SK-N-SH (cell line): ENCODE measurements at regions not wholly inside any gene's neighbourhood (a gene's known extent, or its start where the extent isn't known, plus 50 kb on each side); places are given as distances from the start of the nearest gene placed in this dataset.

ENCODE experiments used
- CTCF ChIA-PET: fragments of 300-600, 350-600 bp; formaldehyde crosslinking; extraction: SDS; loops from one replicate; lab custom pipeline; 2021; lab: Yijun Ruan, JAX
- POLR2A ChIA-PET: fragments of 350-600 bp; sonication (Branson Sonifier 250); formaldehyde crosslinking; extraction: SDS; loops from one replicate; lab custom pipeline; 2020; ENCODE audit warnings: antibody characterized with exemption, inconsistent platforms; lab: Yijun Ruan, JAX
- DNase-seq: peaks from one replicate; pipeline ENCODE4 v3.0.0; 2012
- H2AFZ ChIP-seq: fragments of 200-600 bp; sonication (generic); 2 replicates; pipeline ENCODE4 v1.8.1; 2016; ENCODE audit warnings: antibody characterized with exemption, mild to moderate bottlenecking, low read depth
- H3F3A ChIP-seq: fragments of 200-600 bp; sonication (generic); replicated peaks from 2 replicates; pipeline ENCODE3; 2016; ENCODE audit warnings: antibody characterized with exemption, mild to moderate bottlenecking; ENCODE audit not compliant: insufficient read depth
- H3K27ac ChIP-seq, 2 experiments: fragments of 200-500 bp in 1 of 2; fragments of 200-600 bp in 1 of 2; sonication (Bioruptor generic) in 1 of 2; sonication (generic), shearing (Covaris generic) in 1 of 2; 2 replicates each; pipeline versions ENCODE4 v1.5.1 to v1.6.1; 2014 to 2016; ENCODE audit warnings: low read depth in 2 of 2, inconsistent platforms in 1 of 2, low read length in 1 of 2, mild to moderate bottlenecking in 1 of 2, mixed read lengths in 1 of 2
- H3K27me3 ChIP-seq: fragments of 200-600 bp; sonication (generic), shearing (Covaris generic); 2 replicates; pipeline ENCODE4 v1.6.1; 2016; ENCODE audit warnings: mixed run types; ENCODE audit not compliant: insufficient read depth
- H3K36me3 ChIP-seq, 2 experiments: fragments of 200-500 bp in 1 of 2; fragments of 200-600 bp in 1 of 2; sonication (Bioruptor generic) in 1 of 2; sonication (generic) in 1 of 2; replicated peaks in 1 of 2; 2 replicates each; pipeline versions ENCODE3 to v1.5.1; 2014 to 2016; ENCODE audit warnings: low read length in 1 of 2, mild to moderate bottlenecking in 1 of 2; ENCODE audit not compliant: insufficient read depth in 2 of 2, control insufficient read depth in 1 of 2
- H3K4me1 ChIP-seq, 2 experiments: fragments of 200-500 bp in 1 of 2; fragments of 200-600 bp in 1 of 2; sonication (Bioruptor generic) in 1 of 2; sonication (generic), shearing (Covaris generic) in 1 of 2; 2 replicates each; pipeline versions ENCODE4 v1.5.1 to v1.6.1; 2014 to 2016; ENCODE audit warnings: low read depth in 1 of 2, low read length in 1 of 2, mixed run types in 1 of 2; ENCODE audit not compliant: insufficient read depth in 2 of 2, control insufficient read depth in 1 of 2
- H3K4me2 ChIP-seq: fragments of 200-600 bp; sonication (generic), shearing (Covaris generic); 2 replicates; pipeline ENCODE4 v1.6.1; 2017; ENCODE audit warnings: mixed run types
- H3K4me3 ChIP-seq, 2 experiments: fragments of 200-500 bp in 1 of 2; fragments of 200-600 bp in 1 of 2; sonication (Bioruptor generic) in 1 of 2; sonication (generic), shearing (Covaris generic) in 1 of 2; 2 replicates each; pipeline versions ENCODE4 v1.5.1 to v1.8.1; 2014 to 2016; ENCODE audit warnings: low read depth in 2 of 2, inconsistent platforms in 1 of 2, low read length in 1 of 2, mild to moderate bottlenecking in 1 of 2, mixed read lengths in 1 of 2, moderate library complexity in 1 of 2
- H3K79me2 ChIP-seq: fragments of 200-600 bp; sonication (generic); 2 replicates; pipeline ENCODE4 v1.8.1; 2017; ENCODE audit warnings: mild to moderate bottlenecking; ENCODE audit not compliant: insufficient read depth
- H3K9ac ChIP-seq: fragments of 200-600 bp; sonication (generic); 2 replicates; pipeline ENCODE4 v1.6.1; 2017; ENCODE audit warnings: mixed run types
- H3K9me2 ChIP-seq: fragments of 200-600 bp; sonication (generic); 2 replicates; pipeline ENCODE4 v1.6.1; 2017; ENCODE audit warnings: mixed run types
- H3K9me3 ChIP-seq: fragments of 200-600 bp; sonication (generic); 2 replicates; pipeline ENCODE4 v1.6.1; 2017; ENCODE audit warnings: mixed run types, mild to moderate bottlenecking, moderate library complexity
- H4K20me1 ChIP-seq: fragments of 200-600 bp; sonication (generic); 2 replicates; pipeline ENCODE4 v1.6.1; 2017; ENCODE audit warnings: mild to moderate bottlenecking, mixed run types; ENCODE audit not compliant: insufficient read depth
- CHD2 ChIP-seq: fragments of 150-350 bp; IDR thresholded peaks from 2 replicates; pipeline ENCODE4 v1.6.1; 2018; ENCODE audit warnings: low read length; ENCODE audit not compliant: partially characterized antibody
- FOSL2 ChIP-seq: IDR thresholded peaks from 2 replicates; pipeline ENCODE4 v1.4.0; 2012; ENCODE audit warnings: low read depth, mild to moderate bottlenecking, moderate library complexity, borderline replicate concordance
- FOXM1 ChIP-seq: IDR thresholded peaks from 2 replicates; pipeline ENCODE4 v1.4.0; 2012; ENCODE audit warnings: low read depth, mild to moderate bottlenecking
- JUND ChIP-seq: IDR thresholded peaks from 2 replicates; pipeline ENCODE4 v1.4.0; 2012
- MEF2A ChIP-seq: IDR thresholded peaks from 2 replicates; pipeline ENCODE4 v1.4.0; 2012; ENCODE audit warnings: low read depth, borderline replicate concordance
- MXI1 ChIP-seq: IDR thresholded peaks from 2 replicates; pipeline ENCODE4 v1.6.1; 2012; ENCODE audit warnings: mild to moderate bottlenecking, low read depth, low read length, improper control_type of control experiment
- NRF1 ChIP-seq: IDR thresholded peaks from 2 replicates; pipeline ENCODE4 v1.6.1; 2012; ENCODE audit warnings: low read depth, mild to moderate bottlenecking, low read length
- PBX3 ChIP-seq: IDR thresholded peaks from 2 replicates; pipeline ENCODE4; 2012
- POLR2AphosphoS5 ChIP-seq: IDR thresholded peaks from 2 replicates; pipeline ENCODE4 v1.6.1; 2012; ENCODE audit warnings: low read depth, low read length
- RAD21 ChIP-seq: IDR thresholded peaks from 2 replicates; pipeline ENCODE4 v1.6.1; 2012; ENCODE audit warnings: mild to moderate bottlenecking, low read length
- RCOR1 ChIP-seq: fragments of 150-350 bp; IDR thresholded peaks from 2 replicates; pipeline ENCODE4 v1.6.1; 2017; ENCODE audit warnings: antibody characterized with exemption, low read length
- SIN3A ChIP-seq: IDR thresholded peaks from 2 replicates; pipeline ENCODE4 v1.6.1; 2012; ENCODE audit warnings: low read depth, mild to moderate bottlenecking, low read length, moderate library complexity, borderline replicate concordance
- TCF12 ChIP-seq: IDR thresholded peaks from 2 replicates; pipeline ENCODE4 v1.4.0; 2012
- TEAD4 ChIP-seq: IDR thresholded peaks from 2 replicates; pipeline ENCODE4 v1.4.0; 2012; ENCODE audit warnings: mild to moderate bottlenecking, borderline replicate concordance; ENCODE audit not compliant: insufficient read depth
- USF1 ChIP-seq: IDR thresholded peaks from 2 replicates; pipeline ENCODE4 v1.4.0; 2012; ENCODE audit warnings: low read depth, borderline replicate concordance
- WGBS: methylation state at CpG from one replicate; pipeline ENCODE4 v1.1.6; 2017; ENCODE audit warnings: low lambda C conversion rate; 5-methylcytosine and 5-hydroxymethylcytosine counted together
- TF ChIP-seq, protein P1 (sequence below): fragments of 200-600 bp; sonication (generic); IDR thresholded peaks from 2 replicates; pipeline ENCODE4 v1.6.1; 2017; ENCODE audit warnings: antibody characterized with exemption, mild to moderate bottlenecking, moderate library complexity
- TF ChIP-seq, protein P2 (sequence below): fragments of 150-350 bp; IDR thresholded peaks from 2 replicates; pipeline ENCODE4 v1.6.1; 2017; ENCODE audit warnings: antibody characterized with exemption, low read length, low read depth, borderline replicate concordance
- TF ChIP-seq, protein P3 (sequence below): fragments of 150-350 bp; IDR thresholded peaks from 2 replicates; pipeline ENCODE4 v1.6.1; 2016; ENCODE audit warnings: mild to moderate bottlenecking, low read depth, low read length
- TF ChIP-seq, protein P4 (sequence below): IDR thresholded peaks from 2 replicates; pipeline ENCODE4 v1.4.0; 2012; ENCODE audit warnings: low read depth

DNA sequence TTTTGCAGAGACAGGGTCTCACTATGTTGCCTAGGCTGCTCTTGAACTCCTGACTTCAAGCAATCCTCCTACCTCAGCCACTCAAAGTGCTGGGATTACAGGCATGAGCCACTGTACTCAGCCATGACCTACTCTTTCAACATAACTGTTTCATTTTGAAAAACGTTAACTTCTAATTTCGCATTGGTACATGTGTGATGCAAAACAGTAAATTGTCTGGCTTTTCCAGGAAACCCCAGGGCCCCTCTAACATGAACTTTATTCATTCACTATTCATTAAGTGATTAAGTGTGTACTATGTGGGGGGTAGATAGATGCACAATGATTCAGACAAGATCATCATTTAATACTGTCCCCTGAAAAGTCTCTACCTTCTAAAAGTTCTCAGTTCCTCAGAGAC lies 364.9 kb downstream of the SS18 start:
- Histone ChIP-seq H3F3A (no peaks in the 10 kb centered on the region), H3K36me3 (no peaks in the 10 kb centered on the region), H3K4me3 (no peak overlapping the region), H3K27me3 (no peaks in the 10 kb centered on the region), H3K79me2 (no peaks in the 10 kb centered on the region), H3K9me2 (no peaks in the 10 kb centered on the region), H2AFZ (no peak overlapping the region), H3K9me3 (no peaks in the 10 kb centered on the region), H3K27ac (no peak overlapping the region), H3K4me1 (peaks cover 0 to 7% of the 10 kb centered on the region in 2 experiments; a peak in 1 of 4 replicates), H3K4me2 (no peak overlapping the region), H3K9ac (no peak overlapping the region), H4K20me1 (no peaks in the 10 kb centered on the region)
- DNase-seq, result no peak
- WGBS, result 68% methylated on average over 2 of the region's 2 CpGs
- TF ChIP-seq CHD2 (no peak), FOSL2 (no peak), POLR2AphosphoS5 (no peak), MEF2A (no peak), PBX3 (no peak), MXI1 (no peak), RAD21 (no peak), USF1 (no peak), NRF1 (no peak), TCF12 (no peak), TEAD4 (no peak), SIN3A (no peak), JUND (no peak), RCOR1 (no peak), FOXM1 (no peak)
- TF ChIP-seq, protein P1, sequence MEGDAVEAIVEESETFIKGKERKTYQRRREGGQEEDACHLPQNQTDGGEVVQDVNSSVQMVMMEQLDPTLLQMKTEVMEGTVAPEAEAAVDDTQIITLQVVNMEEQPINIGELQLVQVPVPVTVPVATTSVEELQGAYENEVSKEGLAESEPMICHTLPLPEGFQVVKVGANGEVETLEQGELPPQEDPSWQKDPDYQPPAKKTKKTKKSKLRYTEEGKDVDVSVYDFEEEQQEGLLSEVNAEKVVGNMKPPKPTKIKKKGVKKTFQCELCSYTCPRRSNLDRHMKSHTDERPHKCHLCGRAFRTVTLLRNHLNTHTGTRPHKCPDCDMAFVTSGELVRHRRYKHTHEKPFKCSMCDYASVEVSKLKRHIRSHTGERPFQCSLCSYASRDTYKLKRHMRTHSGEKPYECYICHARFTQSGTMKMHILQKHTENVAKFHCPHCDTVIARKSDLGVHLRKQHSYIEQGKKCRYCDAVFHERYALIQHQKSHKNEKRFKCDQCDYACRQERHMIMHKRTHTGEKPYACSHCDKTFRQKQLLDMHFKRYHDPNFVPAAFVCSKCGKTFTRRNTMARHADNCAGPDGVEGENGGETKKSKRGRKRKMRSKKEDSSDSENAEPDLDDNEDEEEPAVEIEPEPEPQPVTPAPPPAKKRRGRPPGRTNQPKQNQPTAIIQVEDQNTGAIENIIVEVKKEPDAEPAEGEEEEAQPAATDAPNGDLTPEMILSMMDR, result no peak
- TF ChIP-seq, protein P2, sequence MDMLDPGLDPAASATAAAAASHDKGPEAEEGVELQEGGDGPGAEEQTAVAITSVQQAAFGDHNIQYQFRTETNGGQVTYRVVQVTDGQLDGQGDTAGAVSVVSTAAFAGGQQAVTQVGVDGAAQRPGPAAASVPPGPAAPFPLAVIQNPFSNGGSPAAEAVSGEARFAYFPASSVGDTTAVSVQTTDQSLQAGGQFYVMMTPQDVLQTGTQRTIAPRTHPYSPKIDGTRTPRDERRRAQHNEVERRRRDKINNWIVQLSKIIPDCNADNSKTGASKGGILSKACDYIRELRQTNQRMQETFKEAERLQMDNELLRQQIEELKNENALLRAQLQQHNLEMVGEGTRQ, result no peak
- TF ChIP-seq, protein P3, sequence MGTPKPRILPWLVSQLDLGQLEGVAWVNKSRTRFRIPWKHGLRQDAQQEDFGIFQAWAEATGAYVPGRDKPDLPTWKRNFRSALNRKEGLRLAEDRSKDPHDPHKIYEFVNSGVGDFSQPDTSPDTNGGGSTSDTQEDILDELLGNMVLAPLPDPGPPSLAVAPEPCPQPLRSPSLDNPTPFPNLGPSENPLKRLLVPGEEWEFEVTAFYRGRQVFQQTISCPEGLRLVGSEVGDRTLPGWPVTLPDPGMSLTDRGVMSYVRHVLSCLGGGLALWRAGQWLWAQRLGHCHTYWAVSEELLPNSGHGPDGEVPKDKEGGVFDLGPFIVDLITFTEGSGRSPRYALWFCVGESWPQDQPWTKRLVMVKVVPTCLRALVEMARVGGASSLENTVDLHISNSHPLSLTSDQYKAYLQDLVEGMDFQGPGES, result no peak
- TF ChIP-seq, protein P4, sequence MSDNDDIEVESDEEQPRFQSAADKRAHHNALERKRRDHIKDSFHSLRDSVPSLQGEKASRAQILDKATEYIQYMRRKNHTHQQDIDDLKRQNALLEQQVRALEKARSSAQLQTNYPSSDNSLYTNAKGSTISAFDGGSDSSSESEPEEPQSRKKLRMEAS, result no peak
- CTCF ChIA-PET, result no interaction called here
- POLR2A ChIA-PET, result no interaction called here
